ENCODE measurements at regions not wholly inside any gene's neighbourhood (a gene's known extent, or its start where the extent isn't known, plus 50 kb on each side); places are given as distances from the start of the nearest gene placed in this dataset.

DNA sequence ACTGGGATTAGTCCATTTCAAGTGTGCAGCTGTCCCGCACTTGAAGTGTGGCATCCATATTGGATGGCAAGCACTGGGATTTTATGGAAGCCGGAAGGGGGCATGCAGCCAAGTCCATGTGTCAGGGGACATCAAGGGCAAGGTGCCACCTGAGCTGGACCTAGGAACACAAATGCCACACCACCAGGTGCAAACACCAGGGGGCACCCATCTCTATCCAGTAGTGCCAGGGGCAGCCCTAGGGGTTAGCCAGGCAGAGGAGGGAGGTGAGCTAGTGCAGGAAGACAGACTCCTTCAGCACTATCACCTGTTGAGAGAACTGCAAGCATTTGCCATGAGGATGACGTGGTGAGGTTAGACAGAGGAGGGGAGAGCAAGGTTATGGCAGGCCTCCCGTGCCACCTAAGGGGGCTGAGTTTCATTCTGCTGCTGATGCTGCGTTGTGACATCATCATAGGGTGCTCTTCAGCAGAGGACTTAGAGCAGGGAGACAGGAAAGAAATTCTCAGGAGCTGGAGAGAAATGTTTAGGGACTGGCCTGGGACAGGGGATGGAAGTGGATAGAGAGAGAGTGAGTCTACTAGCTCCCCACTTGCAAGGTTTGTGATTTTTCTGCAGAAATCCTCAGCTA lies 192.6 kb upstream of the SLC24A3 start:
- no peak overlapping the region for H3K27ac ChIP-seq
- ChIA-PET POLR2A (ENCODE audit: low non-redundant PET) (no interaction called here), CTCF (no interaction called here)
- DNase-seq (ENCODE audit: low spot score) = no peak
- TF ChIP-seq, protein P1, sequence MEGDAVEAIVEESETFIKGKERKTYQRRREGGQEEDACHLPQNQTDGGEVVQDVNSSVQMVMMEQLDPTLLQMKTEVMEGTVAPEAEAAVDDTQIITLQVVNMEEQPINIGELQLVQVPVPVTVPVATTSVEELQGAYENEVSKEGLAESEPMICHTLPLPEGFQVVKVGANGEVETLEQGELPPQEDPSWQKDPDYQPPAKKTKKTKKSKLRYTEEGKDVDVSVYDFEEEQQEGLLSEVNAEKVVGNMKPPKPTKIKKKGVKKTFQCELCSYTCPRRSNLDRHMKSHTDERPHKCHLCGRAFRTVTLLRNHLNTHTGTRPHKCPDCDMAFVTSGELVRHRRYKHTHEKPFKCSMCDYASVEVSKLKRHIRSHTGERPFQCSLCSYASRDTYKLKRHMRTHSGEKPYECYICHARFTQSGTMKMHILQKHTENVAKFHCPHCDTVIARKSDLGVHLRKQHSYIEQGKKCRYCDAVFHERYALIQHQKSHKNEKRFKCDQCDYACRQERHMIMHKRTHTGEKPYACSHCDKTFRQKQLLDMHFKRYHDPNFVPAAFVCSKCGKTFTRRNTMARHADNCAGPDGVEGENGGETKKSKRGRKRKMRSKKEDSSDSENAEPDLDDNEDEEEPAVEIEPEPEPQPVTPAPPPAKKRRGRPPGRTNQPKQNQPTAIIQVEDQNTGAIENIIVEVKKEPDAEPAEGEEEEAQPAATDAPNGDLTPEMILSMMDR (conservative IDR thresholded peaks at IDR 0.05; ENCODE audit: low read depth) = no peak

DNA sequence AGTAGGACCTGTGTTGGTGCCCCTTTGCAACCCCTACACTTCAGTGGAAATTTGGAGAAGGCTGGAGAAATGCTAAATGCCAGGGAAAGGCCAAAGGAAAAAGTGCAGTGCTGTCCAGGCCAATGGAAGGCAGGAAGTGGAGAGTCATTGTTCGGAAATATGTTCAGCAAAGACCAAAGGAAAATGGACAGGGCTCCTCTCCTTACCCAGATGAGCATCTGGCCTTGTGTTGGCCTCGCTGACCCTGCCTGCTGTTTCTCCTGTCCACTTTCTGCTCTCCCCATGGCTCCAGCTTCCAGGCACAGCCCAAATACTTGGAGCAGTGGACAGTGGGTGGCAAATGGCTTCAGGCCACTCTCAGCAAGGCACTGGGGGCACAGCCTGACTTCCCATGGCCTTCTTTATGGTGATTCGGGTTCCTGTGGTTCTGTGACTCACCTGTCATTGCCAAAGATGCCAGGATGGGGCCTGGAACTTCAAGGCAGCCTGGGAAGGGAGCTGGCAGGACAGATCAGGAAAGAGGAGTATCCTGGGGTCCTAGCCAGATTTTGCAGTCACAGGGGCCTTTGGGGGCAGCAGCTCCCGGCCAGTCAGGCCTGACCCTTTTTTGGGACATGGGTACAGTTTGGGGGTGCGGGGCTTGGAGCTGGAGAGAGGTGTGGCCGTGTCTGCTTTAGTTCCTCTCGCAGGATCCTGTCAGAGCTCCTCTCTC lies 190.9 kb upstream of the SLC24A3 start:
- ChIA-PET POLR2A (ENCODE audit: low non-redundant PET) (no interaction called here), CTCF (no interaction called here)
- TF ChIP-seq, protein P1 (conservative IDR thresholded peaks at IDR 0.05; ENCODE audit: low read depth) = no peak
- DNase-seq (ENCODE audit: low spot score) = no peak
- H3K27ac ChIP-seq = no peak overlapping the region

DNA sequence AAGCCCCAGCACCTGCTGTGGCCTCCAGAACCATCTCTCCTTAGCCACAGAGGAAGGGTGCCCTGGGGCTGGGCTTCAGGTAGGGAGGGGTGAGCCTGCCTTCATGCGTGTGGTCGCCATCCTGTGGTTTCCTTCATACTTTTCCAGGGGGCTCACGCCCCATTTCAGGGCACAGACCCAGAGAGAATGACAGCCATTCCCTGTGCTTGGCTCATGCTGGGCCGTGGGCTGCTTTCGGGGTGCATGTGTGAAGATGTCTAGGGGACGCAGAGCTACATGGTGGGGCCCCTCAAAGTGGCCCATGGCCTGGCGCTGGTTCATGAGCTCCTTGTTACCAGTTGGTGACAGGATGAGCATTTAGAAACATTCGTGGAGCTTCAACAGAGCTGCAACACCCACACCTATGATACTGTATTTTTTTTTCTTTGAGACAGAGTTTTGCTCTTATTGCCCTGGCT lies 190.3 kb upstream of the SLC24A3 start:
- H3K27ac ChIP-seq = no peak overlapping the region
- CTCF ChIA-PET = no interaction called here
- no peak for DNase-seq (ENCODE audit: low spot score)
- POLR2A ChIA-PET (ENCODE audit: low non-redundant PET) = no interaction called here
- TF ChIP-seq, protein P1 (conservative IDR thresholded peaks at IDR 0.05; ENCODE audit: low read depth) = no peak

DNA sequence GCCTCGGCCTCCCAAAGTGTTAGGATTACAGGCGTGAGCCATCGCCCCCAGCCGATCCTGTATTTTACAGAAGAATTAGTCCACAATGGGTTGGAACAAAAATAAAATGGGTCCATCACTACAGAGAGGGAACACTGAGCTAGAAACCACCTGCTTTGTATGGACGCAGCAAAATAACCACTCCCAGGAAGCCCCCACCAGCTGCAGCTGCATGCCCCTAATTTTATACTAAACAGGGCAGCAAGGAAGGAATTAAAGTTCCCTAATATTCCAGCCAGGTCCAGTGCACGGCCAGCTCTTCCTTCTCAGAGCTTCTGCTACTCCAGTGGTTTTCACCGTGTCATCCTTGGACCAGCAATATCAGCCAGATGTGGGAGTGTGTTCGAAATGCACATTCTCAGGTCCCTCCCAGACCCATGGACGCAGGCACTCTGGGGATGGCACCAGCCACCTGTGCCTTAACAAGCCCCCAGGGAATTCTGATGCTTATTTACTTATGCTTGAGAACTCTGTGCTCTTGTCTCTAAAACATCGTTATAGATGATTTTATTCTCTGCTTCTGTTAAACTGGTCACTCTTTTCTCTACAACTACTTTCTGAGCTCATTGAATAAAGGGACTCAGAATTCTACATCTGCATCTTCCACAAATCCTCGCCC lies 189.5 kb upstream of the SLC24A3 start:
- TF ChIP-seq, protein P1 (conservative IDR thresholded peaks at IDR 0.05; ENCODE audit: low read depth) = no peak
- CTCF ChIA-PET = no interaction called here
- no peak overlapping the region for H3K27ac ChIP-seq
- POLR2A ChIA-PET (ENCODE audit: low non-redundant PET) = no interaction called here
- DNase-seq (ENCODE audit: low spot score) = no peak

DNA sequence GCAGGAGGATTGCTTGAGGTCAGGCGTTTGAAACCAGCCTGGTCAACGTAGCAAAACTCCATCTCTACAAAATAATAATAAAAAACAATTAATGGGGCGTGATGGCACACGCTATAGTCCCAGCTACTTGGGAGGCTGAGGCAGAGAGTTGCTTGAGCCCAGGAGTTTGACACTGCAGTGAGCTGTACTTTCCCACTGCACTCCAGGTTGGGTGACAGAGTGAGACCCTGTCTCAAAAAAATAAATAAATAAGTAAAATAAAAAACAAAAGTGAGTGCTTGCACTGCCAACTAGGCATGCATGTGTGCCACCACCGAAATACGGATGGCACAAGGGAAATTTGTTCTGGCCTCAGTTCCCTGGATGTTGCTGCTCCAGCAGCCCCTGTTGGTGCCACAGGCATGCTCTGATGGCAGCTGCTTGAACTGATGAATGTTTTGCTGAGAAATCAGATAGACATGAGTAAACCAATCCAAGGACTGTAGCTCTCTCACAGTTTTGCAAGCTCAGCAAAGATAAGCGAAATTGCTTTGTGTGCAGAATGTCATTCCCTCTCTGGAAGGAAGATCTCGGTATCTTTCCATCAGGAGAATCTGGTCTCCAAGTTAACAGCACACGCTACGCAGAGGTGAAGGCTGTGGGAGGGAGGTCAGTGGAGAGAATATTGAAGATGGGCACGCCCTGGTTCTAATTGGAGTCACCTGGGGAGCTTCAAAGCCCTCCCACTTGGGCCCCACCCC lies 188.0 kb upstream of the SLC24A3 start:
- TF ChIP-seq, protein P1 (conservative IDR thresholded peaks at IDR 0.05; ENCODE audit: low read depth) = no peak
- POLR2A ChIA-PET (ENCODE audit: low non-redundant PET) = no interaction called here
- H3K27ac ChIP-seq = no peak overlapping the region
- no peak for DNase-seq (ENCODE audit: low spot score)
- CTCF ChIA-PET = no interaction called here

DNA sequence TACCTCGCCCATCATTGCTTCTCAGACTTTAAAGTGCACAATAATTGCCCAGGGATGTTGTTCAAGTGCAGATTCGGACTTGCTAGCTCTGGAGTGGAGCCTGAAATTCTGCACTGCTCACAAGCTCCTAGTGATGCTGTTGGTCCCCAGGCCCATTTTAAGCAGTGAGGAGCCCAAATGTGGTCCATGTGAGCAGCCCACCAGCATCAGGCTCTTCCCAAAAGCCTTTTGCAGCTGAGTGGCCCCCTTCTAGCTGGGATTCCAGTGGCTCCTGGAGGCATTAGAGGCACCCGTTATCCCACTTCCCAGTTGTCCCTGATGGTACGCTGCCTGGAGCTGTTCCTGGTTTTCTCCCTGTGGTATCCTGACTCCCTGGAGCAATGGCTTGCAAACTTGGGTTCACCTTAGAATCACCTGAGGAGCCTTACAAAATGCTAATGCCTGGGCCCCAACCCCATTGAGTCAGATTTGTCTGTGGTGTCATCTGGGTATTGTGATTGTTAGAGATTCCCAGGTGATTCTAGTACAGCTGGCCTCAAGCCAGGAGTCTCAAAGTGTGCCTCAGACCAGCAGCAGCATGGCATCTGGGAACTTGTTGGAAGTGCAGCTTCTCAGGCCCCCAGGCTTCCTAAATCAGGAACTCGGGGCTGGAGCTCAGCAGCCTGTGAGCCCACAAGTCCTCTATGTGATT lies 186.9 kb upstream of the SLC24A3 start:
- CTCF ChIA-PET = interaction anchor here (0.6 kb wide), 1 partner anchor 591 kb away, joined by 3 read pairs; no protein-coding TSS in a partner anchor
- DNase-seq (ENCODE audit: low spot score) = no peak
- H3K27ac ChIP-seq = no peak overlapping the region
- TF ChIP-seq, protein P1 (conservative IDR thresholded peaks at IDR 0.05; ENCODE audit: low read depth) = no peak
- POLR2A ChIA-PET (ENCODE audit: low non-redundant PET) = no interaction called here
